OCI-LY7 (cell line): ENCODE measurements at regions not wholly inside any gene's neighbourhood (a gene's known extent, or its start where the extent isn't known, plus 50 kb on each side); places are given as distances from the start of the nearest gene placed in this dataset.

Experiments used
- BruUV-seq: library from RNA; stranded (reverse); fragments of 400-500 nt; replicated peaks from 2 replicates; lab custom pipeline; 2021; lab: Mats Ljungman, UMichigan
- CTCF ChIA-PET: fragments of 300-600 bp; sonication (Branson Sonifier 250); formaldehyde crosslinking; loops from one replicate; lab custom pipeline; 2022; ENCODE audit warnings: antibody characterized with exemption; ENCODE audit not compliant: unreplicated experiment; lab: Charles Lee
- POLR2A ChIA-PET: fragments of 300-600 bp; sonication (Branson Sonifier 250); formaldehyde crosslinking; loops from one replicate; lab custom pipeline; 2022; ENCODE audit warnings: antibody characterized with exemption; lab: Charles Lee
- DNase-seq: peaks from one replicate; pipeline ENCODE4 v3.0.0-alpha.2; 2015; ENCODE audit warnings: low spot score
- H2AFZ ChIP-seq: fragments of 200-600 bp; sonication (generic), shearing (Covaris generic); 2 replicates; pipeline ENCODE4 v1.6.1; 2014; ENCODE audit warnings: mild to moderate bottlenecking, antibody characterized with exemption, low read length, moderate library complexity
- H3K27ac ChIP-seq: fragments of 200-600 bp; sonication (generic); 2 replicates; pipeline ENCODE4 v1.5.1; 2014; ENCODE audit warnings: mixed run types, low read depth, mild to moderate bottlenecking, moderate library complexity, low read length, inconsistent platforms; ENCODE audit not compliant: poor library complexity, severe bottlenecking
- H3K36me3 ChIP-seq: fragments of 200-600 bp; sonication (generic); 2 replicates; pipeline ENCODE4 v1.6.1; 2014; ENCODE audit warnings: mild to moderate bottlenecking, antibody characterized with exemption, low read length, moderate library complexity, mixed read lengths; ENCODE audit not compliant: insufficient read depth
- H3K4me1 ChIP-seq: fragments of 200-600 bp; sonication (generic); 2 replicates; pipeline ENCODE4 v1.5.1; 2014; ENCODE audit warnings: mild to moderate bottlenecking, low read length; ENCODE audit not compliant: insufficient read depth, poor library complexity, severe bottlenecking
- H3K4me2 ChIP-seq: fragments of 200-600 bp; sonication (generic); 2 replicates; pipeline ENCODE4 v1.6.1; 2014; ENCODE audit warnings: mild to moderate bottlenecking, low read length
- H3K4me3 ChIP-seq: fragments of 200-600 bp; sonication (generic); 2 replicates; pipeline ENCODE4 v1.5.1; 2014; ENCODE audit warnings: mild to moderate bottlenecking, low read depth, low read length; ENCODE audit not compliant: poor library complexity, severe bottlenecking
- H3K79me2 ChIP-seq: fragments of 200-600 bp; sonication (generic); 2 replicates; pipeline ENCODE4 v1.6.1; 2016; ENCODE audit warnings: low read depth, mild to moderate bottlenecking, low read length, moderate library complexity, mixed read lengths; ENCODE audit not compliant: insufficient read depth
- H3K9me2 ChIP-seq: fragments of 200-600 bp; sonication (generic); 2 replicates; pipeline ENCODE4 v1.6.1; 2016; ENCODE audit warnings: mild to moderate bottlenecking, low read length, mixed read lengths; ENCODE audit not compliant: insufficient read depth
- H3K9me3 ChIP-seq: fragments of 200-600 bp; sonication (generic); 2 replicates; pipeline ENCODE4 v1.6.1; 2014; ENCODE audit warnings: mild to moderate bottlenecking, mixed run types, low read length, mixed read lengths
- H4K20me1 ChIP-seq: fragments of 200-600 bp; sonication (generic); 2 replicates; pipeline ENCODE4 v1.6.1; 2014; ENCODE audit warnings: mild to moderate bottlenecking, antibody characterized with exemption, low read length, moderate library complexity, mixed read lengths; ENCODE audit not compliant: insufficient read depth
- EZH2phosphoT487 ChIP-seq: fragments of 200-600 bp; sonication (generic); IDR thresholded peaks from 2 replicates; pipeline ENCODE4 v1.6.1; 2018; ENCODE audit warnings: low read depth, borderline replicate concordance, mild to moderate bottlenecking, mixed run types, antibody characterized with exemption, low read length, moderate library complexity, mixed read lengths
- intact Hi-C: fragments of 100-400 bp; cut with micrococcal nuclease; formaldehyde crosslinking; loops from one replicate; pipeline ENCODE4 v1.10.0; 2022; ENCODE audit not compliant: unreplicated experiment
- TF ChIP-seq, protein P1 (sequence below): fragments of 200-600 bp; sonication (generic); conservative IDR thresholded peaks from 2 replicates; pipeline ENCODE4 v1.5.1; 2014; ENCODE audit warnings: mild to moderate bottlenecking, antibody characterized with exemption, low read length, moderate library complexity, mixed read lengths

DNA sequence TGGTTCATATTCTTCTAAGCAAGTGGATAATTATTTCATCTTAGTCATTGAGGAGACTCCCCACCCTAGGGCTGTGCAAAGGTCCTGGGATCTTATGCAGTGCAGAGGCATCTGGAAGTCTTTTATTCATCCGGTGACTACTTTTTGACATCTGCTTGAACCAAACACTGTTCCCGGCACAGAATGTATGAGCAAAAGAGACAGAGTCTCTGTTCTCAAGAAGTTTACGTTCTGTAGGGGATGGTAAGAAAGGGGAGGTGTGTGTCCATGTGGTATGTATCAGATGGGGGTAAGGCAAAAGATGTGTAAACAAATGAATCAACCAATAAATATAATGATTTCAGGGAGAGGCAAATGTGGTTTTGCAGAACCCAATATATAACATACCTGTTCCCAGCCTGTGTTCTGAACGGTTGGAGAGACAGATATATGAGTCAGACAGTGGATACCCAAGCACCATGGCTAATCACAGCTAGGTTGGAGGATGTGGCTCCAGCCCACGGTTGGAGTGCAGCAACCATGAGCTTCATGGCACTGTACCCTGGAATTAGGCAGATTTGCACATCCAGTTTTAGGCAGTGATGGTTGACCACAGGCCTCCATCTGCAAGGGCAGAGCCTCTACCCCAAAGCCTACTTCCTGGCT, 75.1 kb upstream of the CADM1 start:
- CTCF ChIA-PET, result no interaction called here
- Histone ChIP-seq H4K20me1 (no peaks in the 10 kb centered on the region), H3K27ac (no peak overlapping the region), H3K36me3 (no peaks in the 10 kb centered on the region), H2AFZ (no peak overlapping the region), H3K79me2 (no peaks in the 10 kb centered on the region), H3K4me3 (no peak overlapping the region), H3K4me1 (no peaks in the 10 kb centered on the region), H3K4me2 (no peak overlapping the region), H3K9me3 (no peaks in the 10 kb centered on the region), H3K9me2 (no peaks in the 10 kb centered on the region)
- DNase-seq, result no peak
- no TSS peak for BruUV-seq
- POLR2A ChIA-PET, result no interaction called here
- intact Hi-C loops, result no loop called here
- TF ChIP-seq, protein P1, sequence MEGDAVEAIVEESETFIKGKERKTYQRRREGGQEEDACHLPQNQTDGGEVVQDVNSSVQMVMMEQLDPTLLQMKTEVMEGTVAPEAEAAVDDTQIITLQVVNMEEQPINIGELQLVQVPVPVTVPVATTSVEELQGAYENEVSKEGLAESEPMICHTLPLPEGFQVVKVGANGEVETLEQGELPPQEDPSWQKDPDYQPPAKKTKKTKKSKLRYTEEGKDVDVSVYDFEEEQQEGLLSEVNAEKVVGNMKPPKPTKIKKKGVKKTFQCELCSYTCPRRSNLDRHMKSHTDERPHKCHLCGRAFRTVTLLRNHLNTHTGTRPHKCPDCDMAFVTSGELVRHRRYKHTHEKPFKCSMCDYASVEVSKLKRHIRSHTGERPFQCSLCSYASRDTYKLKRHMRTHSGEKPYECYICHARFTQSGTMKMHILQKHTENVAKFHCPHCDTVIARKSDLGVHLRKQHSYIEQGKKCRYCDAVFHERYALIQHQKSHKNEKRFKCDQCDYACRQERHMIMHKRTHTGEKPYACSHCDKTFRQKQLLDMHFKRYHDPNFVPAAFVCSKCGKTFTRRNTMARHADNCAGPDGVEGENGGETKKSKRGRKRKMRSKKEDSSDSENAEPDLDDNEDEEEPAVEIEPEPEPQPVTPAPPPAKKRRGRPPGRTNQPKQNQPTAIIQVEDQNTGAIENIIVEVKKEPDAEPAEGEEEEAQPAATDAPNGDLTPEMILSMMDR, result no peak
- no peak for TF ChIP-seq EZH2phosphoT487

DNA sequence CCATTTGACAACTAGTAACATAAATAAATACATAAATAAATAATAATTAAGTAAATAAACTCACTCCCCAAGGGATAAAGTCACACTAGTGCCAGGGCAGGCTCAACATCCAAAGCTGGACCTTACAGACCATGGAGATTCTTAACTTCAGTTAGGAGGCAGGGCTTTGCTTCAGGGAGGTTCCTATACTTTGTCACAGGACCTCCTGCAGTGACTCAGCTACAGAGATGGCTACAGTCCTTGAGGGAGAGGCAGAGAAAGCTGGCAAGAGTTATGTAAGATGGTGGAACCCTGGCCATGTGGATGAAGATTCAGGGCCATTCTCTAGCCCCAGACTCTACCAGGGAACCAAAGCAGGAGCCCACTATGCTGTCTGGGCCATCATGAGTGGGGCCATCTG, 74.1 kb upstream of the CADM1 start:
- Histone ChIP-seq H4K20me1 (no peaks in the 10 kb centered on the region), H3K9me2 (no peaks in the 10 kb centered on the region), H3K27ac (no peak overlapping the region), H3K4me3 (no peak overlapping the region), H3K4me1 (no peaks in the 10 kb centered on the region), H3K4me2 (no peak overlapping the region), H3K36me3 (no peaks in the 10 kb centered on the region), H3K9me3 (no peaks in the 10 kb centered on the region), H2AFZ (no peak overlapping the region), H3K79me2 (no peaks in the 10 kb centered on the region)
- TF ChIP-seq, protein P1, result no peak
- TF ChIP-seq EZH2phosphoT487, result no peak
- DNase-seq, result no peak
- intact Hi-C loops, result no loop called here
- BruUV-seq, result no TSS peak
- CTCF ChIA-PET, result no interaction called here
- POLR2A ChIA-PET, result no interaction called here

DNA sequence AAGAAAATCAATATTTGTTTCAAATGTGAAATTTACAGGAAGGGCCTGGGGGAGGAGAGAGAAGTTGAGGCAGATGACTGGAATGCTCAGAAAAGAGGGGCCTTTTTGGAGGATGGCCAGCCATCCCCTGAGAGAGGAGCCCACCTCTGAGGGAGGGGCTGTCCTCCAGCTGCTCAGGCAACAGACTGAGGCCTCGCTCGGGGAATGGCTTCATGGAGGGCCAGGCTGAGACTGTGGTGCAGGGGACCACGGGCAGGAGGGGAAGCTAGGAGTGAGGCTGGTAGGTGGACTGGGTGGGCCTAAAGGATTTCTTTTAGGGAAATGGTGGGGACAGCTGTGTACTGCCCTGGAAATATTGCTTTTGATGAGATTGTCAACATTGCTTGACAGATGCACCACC, 73.5 kb upstream of the CADM1 start:
- Histone ChIP-seq H3K4me2 (no peak overlapping the region), H4K20me1 (no peaks in the 10 kb centered on the region), H3K4me1 (no peaks in the 10 kb centered on the region), H3K9me2 (no peaks in the 10 kb centered on the region), H3K4me3 (no peak overlapping the region), H3K79me2 (no peaks in the 10 kb centered on the region), H3K27ac (no peak overlapping the region), H3K36me3 (no peaks in the 10 kb centered on the region), H3K9me3 (no peaks in the 10 kb centered on the region), H2AFZ (no peak overlapping the region)
- intact Hi-C loops, result no loop called here
- no peak for TF ChIP-seq EZH2phosphoT487
- TF ChIP-seq, protein P1, result no peak
- BruUV-seq, result no TSS peak
- ChIA-PET POLR2A (interaction anchor here (0.6 kb wide), 1 partner anchor 300 kb away, joined by 3 read pairs; no protein-coding TSS in a partner anchor), CTCF (no interaction called here)
- DNase-seq, result no peak
